ENCODE measurements at regions not wholly inside any gene's neighbourhood (a gene's known extent, or its start where the extent isn't known, plus 50 kb on each side); places are given as distances from the start of the nearest gene placed in this dataset.
A peak's percentile ranks its signal among the peaks of the same experiment; 100 is the strongest.

DNA sequence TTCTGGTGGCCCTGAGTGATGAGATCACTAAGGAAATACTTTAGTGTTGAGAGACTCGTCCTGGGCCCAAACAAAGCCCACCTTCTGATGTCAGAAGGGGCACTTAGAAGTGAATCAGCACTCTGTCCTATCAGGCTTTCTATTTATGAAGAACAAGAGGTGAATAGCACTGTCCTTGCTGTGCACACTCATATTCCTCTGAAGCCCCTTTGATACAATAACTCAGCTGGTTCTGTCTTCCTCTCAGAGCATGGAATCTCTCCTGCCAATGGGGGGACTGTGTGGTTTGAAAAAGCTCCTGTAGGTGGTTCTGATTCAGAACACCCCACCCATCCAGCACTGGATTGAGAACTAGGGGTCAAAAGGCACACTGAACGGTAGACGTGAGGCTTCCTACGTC lies 348.1 kb downstream of the ETS1 start:
- 92 to 94% methylated on average over 4 of the region's 4 CpGs for WGBS, 2 donors
- ATAC-seq (ENCODE audit: low FRiP score) (no peak), DNase-seq (no peak)
- Histone ChIP-seq H3K36me3 (ENCODE audit: control insufficient read depth in 1 of 2, insufficient read depth in 2 of 2, low read length in 1 of 2) (no peaks in the 10 kb centered on the region), H3K4me1 (ENCODE audit: control insufficient read depth in 1 of 2, insufficient read depth in 2 of 2, low read length in 2 of 2) (no peaks in the 10 kb centered on the region), H3K9me3 (ENCODE audit: control insufficient read depth, low read length) (no peaks in the 10 kb centered on the region), H3K27ac (ENCODE audit: low read depth in 1 of 2, low read length in 2 of 2) (no peak overlapping the region), H3K4me3 (ENCODE audit: low read length in 2 of 2) (no peak overlapping the region), H3K27me3 (ENCODE audit: control insufficient read depth in 1 of 2, insufficient read depth in 2 of 2, low read length in 1 of 2) (no peaks in the 10 kb centered on the region)
- intact Hi-C loops (cut with DNase I), result no loop called here

GRCh38 chr11:128238521-128239265 lies 348.7 kb downstream of the ETS1 start:
- 84 to 89% methylated on average over 1 of the region's 1 CpG for WGBS, 2 donors
- intact Hi-C loops (cut with DNase I), result no loop called here
- no peaks in the 10 kb centered on the region for H3K36me3 ChIP-seq (ENCODE audit: control insufficient read depth in 1 of 2, insufficient read depth in 2 of 2, low read length in 1 of 2)
- no peaks in the 10 kb centered on the region for H3K27me3 ChIP-seq (ENCODE audit: control insufficient read depth in 1 of 2, insufficient read depth in 2 of 2, low read length in 1 of 2)
- H3K27ac ChIP-seq (ENCODE audit: low read depth in 1 of 2, low read length in 2 of 2), result no peak overlapping the region
- ATAC-seq (ENCODE audit: low FRiP score) (no peak), DNase-seq (no peak)
- H3K4me3 ChIP-seq (ENCODE audit: low read length in 2 of 2), result no peak overlapping the region
- H3K4me1 ChIP-seq (ENCODE audit: control insufficient read depth in 1 of 2, insufficient read depth in 2 of 2, low read length in 2 of 2), result no peaks in the 10 kb centered on the region
- H3K9me3 ChIP-seq (ENCODE audit: control insufficient read depth, low read length), result no peaks in the 10 kb centered on the region

DNA sequence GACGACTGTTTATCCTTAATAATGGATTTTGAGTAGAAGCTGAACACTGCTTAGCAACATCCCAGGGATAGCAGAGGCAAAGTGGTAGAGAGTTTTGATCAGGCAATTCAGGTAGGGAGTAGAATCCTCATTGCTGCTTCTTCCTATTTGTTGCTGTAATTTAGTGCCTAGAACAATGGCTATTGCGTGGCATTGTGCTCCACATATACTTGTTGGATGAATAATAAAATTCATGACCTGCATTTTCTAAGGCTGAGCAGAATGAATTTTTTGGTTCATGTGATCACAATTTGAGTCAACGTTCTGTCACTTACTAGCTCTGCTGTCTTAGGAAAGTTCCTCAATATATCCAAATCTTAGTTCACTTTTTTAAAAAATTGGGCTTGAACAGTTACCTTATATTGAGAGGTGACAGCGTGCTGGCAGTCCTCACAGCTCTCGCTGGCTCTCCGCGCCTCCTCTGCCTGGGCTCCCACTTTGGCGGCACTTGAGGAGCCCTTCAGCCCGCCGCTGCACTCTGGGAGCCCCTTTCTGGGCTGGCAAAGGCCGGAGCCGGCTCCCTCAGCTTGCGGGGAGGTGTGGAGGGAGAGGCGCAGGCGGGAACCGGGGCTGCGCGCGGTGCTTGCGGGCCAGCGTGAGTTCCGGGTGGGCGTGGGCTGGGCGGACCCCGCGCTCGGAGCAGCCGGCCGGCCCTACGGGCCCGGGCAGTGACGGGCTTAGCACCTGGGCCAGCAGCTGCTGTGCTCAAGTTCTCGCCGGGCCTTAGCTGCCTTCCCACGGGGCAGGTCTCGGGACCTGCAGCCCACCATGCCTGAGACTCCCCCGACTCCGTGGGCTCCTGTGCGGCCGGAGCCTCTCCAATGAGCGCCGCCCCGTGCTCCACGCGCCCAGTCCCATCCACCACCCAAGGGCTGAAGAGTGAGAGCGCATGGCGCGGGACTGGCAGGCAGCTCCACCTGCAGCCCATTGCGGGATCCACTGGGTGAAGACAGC lies 350.6 kb downstream of the ETS1 start:
- no peak overlapping the region for H3K27ac ChIP-seq (ENCODE audit: low read depth in 1 of 2, low read length in 2 of 2)

GRCh38 chr11:128235958-128236357 lies 351.4 kb downstream of the ETS1 start:
- H3K27me3 ChIP-seq (ENCODE audit: control insufficient read depth in 1 of 2, insufficient read depth in 2 of 2, low read length in 1 of 2), result no peaks in the 10 kb centered on the region
- WGBS, 2 donors, result 52 to 60% methylated on average over 4 of the region's 4 CpGs
- no peak overlapping the region for H3K27ac ChIP-seq (ENCODE audit: low read depth in 1 of 2, low read length in 2 of 2)
- no peaks in the 10 kb centered on the region for H3K9me3 ChIP-seq (ENCODE audit: control insufficient read depth, low read length)
- intact Hi-C loops (cut with DNase I), result no loop called here
- H3K36me3 ChIP-seq (ENCODE audit: control insufficient read depth in 1 of 2, insufficient read depth in 2 of 2, low read length in 1 of 2), result no peaks in the 10 kb centered on the region
- DNase-seq (no peak), ATAC-seq (ENCODE audit: low FRiP score) (peak; percentile 29)
- no peaks in the 10 kb centered on the region for H3K4me1 ChIP-seq (ENCODE audit: control insufficient read depth in 1 of 2, insufficient read depth in 2 of 2, low read length in 2 of 2)
- H3K4me3 ChIP-seq (ENCODE audit: low read length in 2 of 2), result no peak overlapping the region

More for the DNA sequence above, 350.6 kb downstream of the ETS1 start:
- intact Hi-C loops (cut with DNase I), result no loop called here
- no peaks in the 10 kb centered on the region for H3K36me3 ChIP-seq (ENCODE audit: control insufficient read depth in 1 of 2, insufficient read depth in 2 of 2, low read length in 1 of 2)
- H3K4me1 ChIP-seq (ENCODE audit: control insufficient read depth in 1 of 2, insufficient read depth in 2 of 2, low read length in 2 of 2), result no peaks in the 10 kb centered on the region
- H3K27me3 ChIP-seq (ENCODE audit: control insufficient read depth in 1 of 2, insufficient read depth in 2 of 2, low read length in 1 of 2), result no peaks in the 10 kb centered on the region
- H3K9me3 ChIP-seq (ENCODE audit: control insufficient read depth, low read length), result no peaks in the 10 kb centered on the region
- H3K4me3 ChIP-seq (ENCODE audit: low read length in 2 of 2), result no peak overlapping the region
- ATAC-seq (ENCODE audit: low FRiP score), result no peak
- WGBS, 2 donors, result 95 to 97% methylated on average over 48 to 49 of the region's 49 CpGs
- no peak for DNase-seq

- intact Hi-C loops (cut with DNase I), result no loop called here
- no peaks in the 10 kb centered on the region for H3K36me3 ChIP-seq (ENCODE audit: control insufficient read depth in 1 of 2, insufficient read depth in 2 of 2, low read length in 1 of 2)
- H3K9me3 ChIP-seq (ENCODE audit: control insufficient read depth, low read length), result no peaks in the 10 kb centered on the region
- no peaks in the 10 kb centered on the region for H3K27me3 ChIP-seq (ENCODE audit: control insufficient read depth in 1 of 2, insufficient read depth in 2 of 2, low read length in 1 of 2)
- ATAC-seq (ENCODE audit: low FRiP score) (no peak), DNase-seq (no peak)
- no peak overlapping the region for H3K4me3 ChIP-seq (ENCODE audit: low read length in 2 of 2)
- H3K4me1 ChIP-seq (ENCODE audit: control insufficient read depth in 1 of 2, insufficient read depth in 2 of 2, low read length in 2 of 2), result no peaks in the 10 kb centered on the region
- WGBS, 2 donors, result 43 to 46% methylated on average over 3 of the region's 3 CpGs
- no peak overlapping the region for H3K27ac ChIP-seq (ENCODE audit: low read depth in 1 of 2, low read length in 2 of 2)
These were observed 351.9 kb downstream of the ETS1 start for GRCh38 chr11:128235426-128235825.

GRCh38 chr11:128234143-128234542 lies 353.2 kb downstream of the ETS1 start:
- ATAC-seq (ENCODE audit: low FRiP score), result no peak
- 95 to 97% methylated on average over 6 of the region's 6 CpGs for WGBS, 2 donors
- Histone ChIP-seq H3K27me3 (ENCODE audit: control insufficient read depth in 1 of 2, insufficient read depth in 2 of 2, low read length in 1 of 2) (no peaks in the 10 kb centered on the region), H3K4me1 (ENCODE audit: control insufficient read depth in 1 of 2, insufficient read depth in 2 of 2, low read length in 2 of 2) (no peaks in the 10 kb centered on the region), H3K27ac (ENCODE audit: low read depth in 1 of 2, low read length in 2 of 2) (no peak overlapping the region), H3K36me3 (ENCODE audit: control insufficient read depth in 1 of 2, insufficient read depth in 2 of 2, low read length in 1 of 2) (no peaks in the 10 kb centered on the region), H3K4me3 (ENCODE audit: low read length in 2 of 2) (no peak overlapping the region), H3K9me3 (ENCODE audit: control insufficient read depth, low read length) (no peaks in the 10 kb centered on the region)
- DNase-seq, result no peak
- intact Hi-C loops (cut with DNase I), result no loop called here

DNA sequence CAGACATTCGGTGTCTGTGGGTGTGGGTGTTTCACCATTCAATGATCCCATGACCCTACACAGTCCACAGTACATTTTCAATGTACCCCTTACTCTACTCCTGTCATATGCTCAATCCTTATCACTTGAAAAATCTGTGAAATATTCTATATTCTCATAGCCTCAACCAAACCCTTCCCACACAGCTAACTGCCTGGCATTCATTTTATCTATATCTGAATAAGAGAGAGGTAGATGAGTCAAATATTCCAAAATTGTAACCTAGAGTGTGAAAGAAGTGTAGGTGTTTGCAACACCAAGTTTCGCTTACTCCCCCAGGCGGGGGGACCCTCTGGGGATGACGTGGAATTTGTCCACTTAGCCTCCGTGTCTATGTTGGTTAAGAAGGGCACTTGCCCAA lies 354.8 kb downstream of the ETS1 start:
- 83 to 88% methylated on average over 5 of the region's 5 CpGs for WGBS, 2 donors

GRCh38 chr11:128231845-128232410 lies 355.4 kb downstream of the ETS1 start:
- intact Hi-C loops (cut with DNase I), result no loop called here
- 90 to 92% methylated on average over 4 of the region's 4 CpGs for WGBS, 2 donors
- H3K27ac ChIP-seq (ENCODE audit: low read depth in 1 of 2, low read length in 2 of 2), result no peak overlapping the region
- no peaks in the 10 kb centered on the region for H3K9me3 ChIP-seq (ENCODE audit: control insufficient read depth, low read length)
- H3K4me3 ChIP-seq (ENCODE audit: low read length in 2 of 2), result no peak overlapping the region
- no peaks in the 10 kb centered on the region for H3K4me1 ChIP-seq (ENCODE audit: control insufficient read depth in 1 of 2, insufficient read depth in 2 of 2, low read length in 2 of 2)
- H3K27me3 ChIP-seq (ENCODE audit: control insufficient read depth in 1 of 2, insufficient read depth in 2 of 2, low read length in 1 of 2), result no peaks in the 10 kb centered on the region
- ATAC-seq (ENCODE audit: low FRiP score) (no peak), DNase-seq (no peak)
- H3K36me3 ChIP-seq (ENCODE audit: control insufficient read depth in 1 of 2, insufficient read depth in 2 of 2, low read length in 1 of 2), result no peaks in the 10 kb centered on the region

More for the DNA sequence above, 354.8 kb downstream of the ETS1 start:
- no peaks in the 10 kb centered on the region for H3K4me1 ChIP-seq (ENCODE audit: control insufficient read depth in 1 of 2, insufficient read depth in 2 of 2, low read length in 2 of 2)
- DNase-seq (no peak), ATAC-seq (ENCODE audit: low FRiP score) (no peak)
- H3K4me3 ChIP-seq (ENCODE audit: low read length in 2 of 2), result no peak overlapping the region
- intact Hi-C loops (cut with DNase I), result no loop called here
- no peak overlapping the region for H3K27ac ChIP-seq (ENCODE audit: low read depth in 1 of 2, low read length in 2 of 2)
- H3K36me3 ChIP-seq (ENCODE audit: control insufficient read depth in 1 of 2, insufficient read depth in 2 of 2, low read length in 1 of 2), result no peaks in the 10 kb centered on the region
- no peaks in the 10 kb centered on the region for H3K9me3 ChIP-seq (ENCODE audit: control insufficient read depth, low read length)
- no peaks in the 10 kb centered on the region for H3K27me3 ChIP-seq (ENCODE audit: control insufficient read depth in 1 of 2, insufficient read depth in 2 of 2, low read length in 1 of 2)
